Coronary artery (tissue), 2 donors: ENCODE measurements at regions not wholly inside any gene's neighbourhood (a gene's known extent, or its start where the extent isn't known, plus 50 kb on each side); places are given as distances from the start of the nearest gene placed in this dataset.
A peak's percentile ranks its signal among the peaks of the same experiment; 100 is the strongest.

Experiments used
- DNase-seq: peaks from one replicate; pipeline ENCODE4 v3.0.0-alpha.2; 2017; ENCODE audit warnings: low spot score
- H3K27ac ChIP-seq, 2 donors: fragments of 200-600 bp; sonication (generic); one replicate each; pipeline ENCODE4 v1.5.1; 2016 to 2019
- H3K4me3 ChIP-seq: fragments of 200-600 bp; sonication (generic); 2 replicates; pipeline ENCODE4 v1.5.1; 2016; ENCODE audit warnings: mild to moderate bottlenecking, moderate library complexity
- CTCF ChIP-seq: fragments of 200-600 bp; sonication (generic); IDR thresholded peaks from one replicate; pipeline ENCODE4 v1.5.1; 2019; ENCODE audit warnings: antibody characterized with exemption

- H3K4me3 ChIP-seq: no peak overlapping the region
- peak; percentile 65 for DNase-seq
- no peak overlapping the region for H3K27ac ChIP-seq
- no peak for TF ChIP-seq CTCF
Observed at GRCh38 chr3:13135251-13135810, 62.1 kb upstream of the IQSEC1 start.

GRCh38 chr3:13134879-13135206 lies 61.6 kb upstream of the IQSEC1 start:
- TF ChIP-seq CTCF: no peak
- DNase-seq: peak; percentile 53
- Histone ChIP-seq H3K27ac (no peak overlapping the region), H3K4me3 (no peak overlapping the region)

GRCh38 chr3:13134166-13134878 lies 61.1 kb upstream of the IQSEC1 start:
- Histone ChIP-seq H3K27ac (no peak overlapping the region), H3K4me3 (no peak overlapping the region)
- peak; percentile 47 for DNase-seq
- TF ChIP-seq CTCF: no peak

GRCh38 chr3:13133471-13133981 lies 60.3 kb upstream of the IQSEC1 start:
- no peak overlapping the region for H3K4me3 ChIP-seq
- H3K27ac ChIP-seq: no peak overlapping the region
- DNase-seq: peak; percentile 55
- TF ChIP-seq CTCF: no peak

GRCh38 chr3:13132731-13133410 lies 59.6 kb upstream of the IQSEC1 start:
- DNase-seq: peak; percentile 35
- Histone ChIP-seq H3K27ac (no peak overlapping the region), H3K4me3 (no peak overlapping the region)
- no peak for TF ChIP-seq CTCF

- Histone ChIP-seq H3K27ac (no peak overlapping the region), H3K4me3 (no peak overlapping the region)
- peak; percentile 60 for DNase-seq
- TF ChIP-seq CTCF: no peak
Observed at GRCh38 chr3:13132281-13132680, 59.1 kb upstream of the IQSEC1 start.
